ENCODE measurements at regions not wholly inside any gene's neighbourhood (a gene's known extent, or its start where the extent isn't known, plus 50 kb on each side); places are given as distances from the start of the nearest gene placed in this dataset.

DNA sequence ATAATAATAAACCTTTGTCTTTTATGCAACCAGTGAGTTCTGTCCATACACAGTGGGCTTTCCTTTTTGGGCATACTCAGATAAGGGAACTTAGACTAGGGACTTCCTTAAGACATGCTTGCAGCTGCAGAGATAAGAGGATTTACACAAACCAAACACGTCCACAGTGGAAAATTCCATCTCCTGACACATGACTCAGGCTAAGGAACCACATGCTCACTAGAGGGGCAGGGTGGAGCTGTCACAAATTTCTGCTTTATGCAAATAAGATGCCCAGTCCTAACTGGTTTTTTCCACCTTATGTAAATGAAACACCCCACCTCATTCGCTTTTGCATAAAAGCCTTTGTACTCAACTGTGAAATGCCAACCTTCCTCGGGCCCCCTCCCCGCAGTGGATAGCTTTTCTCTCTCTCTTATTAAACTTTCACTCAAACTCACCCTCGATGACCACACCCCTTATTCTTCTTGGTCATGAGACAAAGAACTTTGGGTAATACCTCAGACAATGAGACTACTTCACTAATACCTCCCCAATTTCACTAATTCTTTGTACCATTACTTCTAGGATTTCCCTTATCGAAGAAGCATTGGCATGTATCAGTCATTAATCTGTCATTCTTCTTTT lies 170.3 kb upstream of the FTMT start:
- DNase-seq = peak; percentile 9

GRCh38 chr5:121688126-121688525 lies 163.6 kb upstream of the FTMT start:
- DNase-seq = no peak

DNA sequence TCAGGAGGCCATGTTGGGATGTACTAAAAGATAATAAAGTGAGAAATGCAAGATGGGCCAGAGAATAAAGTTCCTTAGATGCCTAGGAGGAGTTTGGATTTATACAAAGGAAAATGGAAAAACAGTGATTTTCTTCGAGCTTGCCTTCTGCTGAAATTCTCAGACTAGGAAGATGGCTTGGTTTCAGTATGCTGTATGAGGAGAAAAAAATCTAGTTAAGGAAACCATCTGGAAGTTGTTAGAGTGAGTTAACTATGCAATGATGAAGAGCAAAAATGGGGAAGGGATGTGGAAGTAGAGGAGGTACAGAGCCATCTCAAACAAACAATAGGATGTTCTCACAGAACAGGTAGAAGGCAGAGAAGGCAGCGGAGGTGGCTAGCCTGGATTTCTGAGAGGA lies 162.9 kb upstream of the FTMT start:
- DNase-seq = no peak

GRCh38 chr5:121691478-121691877 lies 160.2 kb upstream of the FTMT start:
- DNase-seq = no peak

DNA sequence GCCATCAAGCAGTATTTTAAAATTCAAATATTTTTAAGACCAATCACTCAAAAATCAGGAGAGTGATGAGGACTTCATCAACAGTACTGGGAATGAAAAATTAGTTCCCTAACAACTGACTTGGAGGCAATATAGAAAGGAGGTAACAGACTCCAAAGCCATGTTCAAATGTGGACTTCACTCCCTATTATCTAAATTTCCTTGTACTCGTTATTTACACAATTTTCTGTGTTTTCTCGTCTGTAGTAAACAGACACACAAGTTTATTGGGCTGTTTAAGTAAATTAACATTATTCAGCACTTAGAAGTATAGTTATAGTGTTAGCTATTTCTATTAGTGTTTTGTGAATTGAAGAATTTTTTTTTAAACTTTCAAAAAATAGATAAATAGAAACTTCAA lies 159.5 kb upstream of the FTMT start:
- DNase-seq = no peak

- peak; percentile 5 for DNase-seq
Measured at GRCh38 chr5:121693864-121694263, 157.8 kb upstream of the FTMT start.

DNA sequence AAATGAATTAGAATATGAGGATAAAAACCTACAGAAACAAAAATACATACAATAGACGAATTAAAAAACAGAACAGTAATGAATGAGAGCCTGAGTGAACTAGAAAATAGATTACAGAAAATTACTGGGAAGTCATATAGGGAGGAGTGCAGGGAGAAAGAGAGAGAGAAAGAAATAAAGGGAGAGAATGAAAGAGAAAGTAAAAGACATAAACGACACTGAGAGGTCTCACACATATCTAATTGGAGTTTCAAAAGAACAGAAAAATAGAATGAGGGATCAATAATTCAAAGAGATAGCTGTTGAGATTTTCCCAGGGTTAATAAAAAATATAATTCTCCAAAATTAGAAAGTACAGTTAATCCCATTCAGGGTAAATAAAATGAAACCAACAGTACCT lies 156.4 kb upstream of the FTMT start:
- DNase-seq = no peak

DNA sequence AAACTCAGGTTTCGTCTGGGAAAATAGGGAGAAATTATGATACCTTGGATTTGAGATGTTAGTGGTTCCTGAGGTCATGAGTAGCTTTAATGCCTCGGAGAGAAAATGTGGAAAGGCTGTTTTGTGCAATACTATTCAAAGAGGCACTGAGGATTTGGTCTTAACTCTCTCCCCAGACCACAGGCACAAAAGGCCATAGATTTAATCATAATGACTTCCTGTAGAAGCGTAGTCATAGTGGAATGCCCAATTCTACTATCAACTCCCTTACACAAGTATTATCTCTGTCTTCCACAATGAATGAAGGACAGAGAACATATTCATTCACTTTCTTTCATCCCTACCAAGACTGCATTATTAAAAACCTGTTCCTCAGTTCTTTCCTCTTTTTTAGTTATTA lies 153.0 kb upstream of the FTMT start:
- no peak for DNase-seq

- no peak for DNase-seq
Measured at GRCh38 chr5:121701731-121702130, 150.0 kb upstream of the FTMT start.

DNA sequence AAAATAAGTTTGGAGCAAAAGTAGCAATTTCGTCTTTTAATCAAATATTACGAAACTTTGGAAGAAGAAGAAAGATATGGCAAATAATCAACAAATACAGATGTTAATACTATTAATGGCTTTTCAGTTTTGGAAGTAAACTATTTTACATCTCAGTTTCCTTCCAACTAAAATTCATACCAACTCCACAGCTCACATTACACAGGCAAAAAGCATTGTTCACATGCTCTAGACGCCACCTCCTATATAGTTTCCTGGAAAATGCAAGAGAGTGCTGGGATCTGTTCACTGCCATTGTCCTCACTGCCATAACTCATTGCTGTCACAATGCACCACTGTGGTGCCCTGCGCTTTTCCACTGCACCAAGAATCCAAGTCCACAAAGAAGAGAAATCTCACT lies 149.0 kb upstream of the FTMT start:
- DNase-seq = no peak

DNA sequence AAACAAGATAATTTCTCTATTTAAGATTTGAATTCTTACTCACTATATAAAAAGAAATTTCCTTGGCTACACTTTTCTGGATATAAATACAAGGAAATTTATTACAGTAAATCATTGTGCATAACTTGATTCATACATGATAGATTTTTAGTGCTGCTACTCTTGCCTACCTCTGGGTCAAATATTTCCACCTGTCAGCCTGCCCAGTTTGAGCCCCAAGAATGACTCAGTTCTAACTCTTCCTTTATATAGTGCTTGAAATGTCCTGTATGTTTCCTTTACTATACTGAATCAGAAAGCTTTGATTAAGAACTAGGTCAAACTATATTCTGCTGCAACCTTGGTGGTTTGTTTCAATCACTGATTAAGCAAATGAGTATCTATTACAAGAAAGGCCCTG lies 147.4 kb upstream of the FTMT start:
- no peak for DNase-seq

- no peak for DNase-seq
Measured at GRCh38 chr5:121706686-121707085, 145.0 kb upstream of the FTMT start.

DNA sequence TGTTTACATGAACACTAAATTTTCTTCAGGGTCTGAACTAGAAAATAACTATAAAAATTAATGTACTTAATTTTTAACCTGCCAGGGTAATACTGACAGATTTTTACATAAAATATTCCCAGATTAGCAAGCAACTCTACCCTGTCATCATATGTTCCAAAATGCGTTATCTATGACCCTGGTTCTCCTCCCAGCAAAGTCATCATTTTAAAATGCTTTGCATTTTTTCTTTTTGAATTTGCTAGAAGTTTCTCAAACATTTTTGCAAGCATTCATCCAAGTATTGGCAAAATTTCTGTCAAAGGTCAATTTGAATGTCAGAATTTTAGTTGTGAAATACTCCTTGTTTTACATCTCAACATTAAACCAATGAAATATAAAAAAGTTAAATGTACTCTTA lies 144.5 kb upstream of the FTMT start:
- no peak for DNase-seq

DNA sequence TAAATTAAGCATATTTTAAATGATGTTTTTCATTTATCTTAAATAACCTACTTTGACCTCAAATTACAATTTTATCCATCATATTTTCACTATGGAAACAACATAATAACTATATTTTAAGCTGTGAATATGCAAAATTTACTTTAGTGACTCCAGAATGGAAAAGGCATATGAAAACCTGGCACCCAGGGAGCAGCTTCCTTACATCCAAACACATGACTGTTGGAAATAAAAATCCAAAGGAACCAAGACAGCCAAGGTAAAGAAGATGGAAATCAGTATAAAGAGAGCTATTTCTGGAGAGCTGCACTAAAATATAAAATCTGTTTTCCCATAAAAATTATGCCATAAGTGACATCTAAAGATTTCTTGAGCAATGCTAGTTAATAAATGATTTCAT lies 140.3 kb upstream of the FTMT start:
- DNase-seq = no peak

GRCh38 chr5:121719255-121719654 lies 132.4 kb upstream of the FTMT start:
- no peak for DNase-seq

DNA sequence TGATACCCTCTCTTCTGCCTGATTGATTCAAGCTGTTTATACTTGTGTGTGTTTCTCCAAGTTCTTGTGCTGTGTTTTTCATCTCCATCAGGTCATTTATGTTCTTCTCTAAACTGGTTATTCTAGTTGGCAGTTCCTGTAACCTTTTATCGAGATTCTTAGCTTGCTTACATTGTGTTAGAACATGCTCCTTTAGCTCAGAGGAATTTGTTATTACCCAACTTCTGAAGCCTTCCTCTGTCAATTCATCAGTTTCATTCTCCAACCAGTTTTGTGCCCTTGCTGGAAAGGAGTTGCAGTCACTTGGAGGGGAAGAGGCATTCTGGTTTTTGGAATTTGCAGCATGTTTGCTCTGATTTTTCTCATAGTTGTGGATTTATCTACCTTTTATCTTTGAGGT lies 126.2 kb upstream of the FTMT start:
- DNase-seq = no peak

- DNase-seq = no peak
Measured at GRCh38 chr5:121726991-121727390, 124.7 kb upstream of the FTMT start.

DNA sequence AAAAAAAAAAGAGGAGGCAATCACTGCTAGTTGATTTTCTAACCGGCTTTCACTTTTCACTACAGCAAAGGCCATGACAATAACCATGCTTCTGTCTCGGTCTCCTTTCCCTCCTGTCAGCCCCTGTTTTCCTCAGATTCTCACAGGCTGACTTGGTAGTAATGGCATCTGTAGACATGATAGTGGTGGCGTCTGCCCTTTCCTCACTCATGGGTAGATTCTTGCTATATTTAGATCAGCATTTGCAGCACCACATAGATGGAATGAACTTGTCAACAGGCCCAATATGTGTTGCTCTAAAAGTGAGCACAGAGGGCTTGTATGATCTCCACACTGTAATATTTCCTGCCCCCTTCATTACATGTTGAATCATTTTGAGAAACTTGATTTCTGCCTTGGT lies 120.3 kb upstream of the FTMT start:
- DNase-seq = peak; percentile 44

GRCh38 chr5:121735618-121736017 lies 116.1 kb upstream of the FTMT start:
- DNase-seq = no peak

DNA sequence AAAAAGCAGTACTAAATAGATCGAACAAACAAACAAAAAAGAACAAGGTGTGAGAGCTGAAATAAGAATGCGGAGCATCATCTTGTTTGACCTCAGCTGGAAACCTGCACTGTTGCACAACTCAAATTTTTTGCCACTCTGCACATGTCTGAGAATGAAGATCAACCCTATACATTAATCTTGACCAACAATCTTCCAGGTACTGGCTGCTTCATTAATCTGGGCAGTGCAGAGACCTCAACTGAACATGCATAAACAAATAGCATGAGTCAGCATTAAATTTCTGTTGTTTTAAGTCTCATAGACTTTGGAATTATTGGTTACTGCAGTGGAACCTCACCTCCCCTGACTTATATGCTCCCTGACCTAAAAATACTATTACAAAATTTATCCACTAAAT lies 114.6 kb upstream of the FTMT start:
- no peak for DNase-seq

DNA sequence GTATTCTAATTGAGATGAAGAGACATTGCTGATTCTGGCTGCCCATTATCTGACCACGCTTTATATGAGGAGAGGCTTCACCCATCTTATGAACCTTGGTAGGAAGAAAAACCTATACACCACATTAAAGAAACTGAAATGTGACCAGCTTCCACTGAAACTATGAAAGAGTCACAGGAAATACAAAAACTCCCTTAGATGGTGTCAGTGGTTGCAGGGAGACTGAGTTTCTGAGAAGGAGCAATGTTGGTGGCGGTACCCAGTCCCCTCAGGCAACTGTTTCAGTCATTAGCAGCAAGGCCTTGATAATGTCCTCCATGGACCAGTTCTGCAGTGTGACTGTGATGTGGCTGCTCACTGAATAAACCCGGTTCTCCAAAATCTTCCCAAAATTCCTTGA lies 110.5 kb upstream of the FTMT start:
- no peak for DNase-seq

DNA sequence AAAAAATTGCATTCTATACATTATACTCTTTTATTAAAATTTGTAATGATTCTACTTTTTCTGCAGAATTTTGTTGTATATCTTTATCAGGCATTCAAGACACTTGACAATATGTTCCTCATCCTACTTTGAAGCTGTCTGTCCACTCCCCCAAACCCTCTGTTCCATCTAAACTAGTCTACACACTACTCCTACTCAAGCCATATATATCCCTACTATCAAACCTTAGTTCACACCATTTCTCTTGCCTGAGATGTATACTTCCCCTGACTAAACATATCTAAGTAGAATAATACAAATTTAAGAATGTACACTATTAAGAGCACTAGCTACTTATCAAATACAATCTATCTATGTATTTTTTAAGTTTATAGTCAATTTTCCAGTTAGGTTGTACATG lies 107.1 kb upstream of the FTMT start:
- no peak for DNase-seq

- no peak for DNase-seq
Measured at GRCh38 chr5:121745407-121745806, 106.3 kb upstream of the FTMT start.

DNA sequence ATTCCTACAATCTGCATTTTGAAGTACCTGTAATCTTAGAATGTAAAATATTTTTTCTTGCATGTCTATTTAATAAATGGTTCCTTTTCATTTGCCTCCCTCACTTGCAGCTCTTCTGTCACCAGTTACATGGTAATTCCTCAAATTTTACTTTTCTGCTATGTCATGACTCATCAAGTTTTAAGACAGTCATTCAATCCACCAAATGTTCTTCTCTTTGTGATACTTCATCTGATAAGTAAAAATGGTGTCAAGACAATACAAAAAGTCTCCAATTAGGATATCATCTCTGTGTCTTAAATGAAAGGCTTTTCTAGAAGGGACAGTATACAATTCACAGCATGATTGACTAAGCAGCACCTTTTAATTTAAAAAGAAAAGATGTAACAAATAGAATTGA lies 104.9 kb upstream of the FTMT start:
- no peak for DNase-seq

DNA sequence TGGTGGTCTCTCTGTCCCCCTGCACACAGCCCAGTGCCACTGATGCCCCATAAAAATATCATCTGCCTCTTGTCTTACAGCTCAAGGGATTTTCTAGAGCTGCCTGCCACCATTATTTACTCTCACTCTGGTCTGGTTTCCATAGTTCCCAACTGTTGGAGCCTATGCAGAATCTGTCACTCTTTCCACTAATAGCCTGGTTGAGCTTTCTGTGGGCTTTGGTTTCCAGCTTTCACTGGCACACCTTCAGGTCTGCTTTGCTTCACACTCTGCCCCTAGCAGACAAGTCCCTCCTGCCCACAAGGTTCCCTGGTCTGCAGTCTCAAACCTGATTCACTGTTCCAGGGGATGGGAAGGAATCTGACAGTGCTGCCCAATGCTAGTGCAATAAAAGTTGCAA lies 103.0 kb upstream of the FTMT start:
- peak; percentile 25 for DNase-seq

- DNase-seq = no peak
Measured at GRCh38 chr5:121752149-121752548, 99.5 kb upstream of the FTMT start.
